ENCODE measurements at regions not wholly inside any gene's neighbourhood (a gene's known extent, or its start where the extent isn't known, plus 50 kb on each side); places are given as distances from the start of the nearest gene placed in this dataset.

DNA sequence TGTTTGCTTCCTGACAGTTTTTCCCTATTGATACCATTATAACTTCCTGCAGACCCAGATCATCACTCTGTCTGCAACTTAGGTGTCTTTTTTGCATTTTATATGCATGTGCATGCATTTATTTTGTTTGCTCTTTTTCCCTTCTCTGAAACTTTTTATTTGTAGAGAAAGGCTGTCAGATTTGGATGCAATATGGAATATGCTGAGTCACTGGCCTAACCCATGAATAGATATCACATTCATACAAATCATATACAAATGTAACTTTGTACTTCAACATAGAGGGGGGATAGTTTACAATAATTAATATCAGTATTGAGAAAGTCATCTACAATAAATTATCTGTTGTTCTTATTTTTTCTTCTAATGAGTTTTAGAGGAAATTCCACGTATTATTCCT, 1465.0 kb downstream of the EFNB2 start:
- TF ChIP-seq, protein P1, sequence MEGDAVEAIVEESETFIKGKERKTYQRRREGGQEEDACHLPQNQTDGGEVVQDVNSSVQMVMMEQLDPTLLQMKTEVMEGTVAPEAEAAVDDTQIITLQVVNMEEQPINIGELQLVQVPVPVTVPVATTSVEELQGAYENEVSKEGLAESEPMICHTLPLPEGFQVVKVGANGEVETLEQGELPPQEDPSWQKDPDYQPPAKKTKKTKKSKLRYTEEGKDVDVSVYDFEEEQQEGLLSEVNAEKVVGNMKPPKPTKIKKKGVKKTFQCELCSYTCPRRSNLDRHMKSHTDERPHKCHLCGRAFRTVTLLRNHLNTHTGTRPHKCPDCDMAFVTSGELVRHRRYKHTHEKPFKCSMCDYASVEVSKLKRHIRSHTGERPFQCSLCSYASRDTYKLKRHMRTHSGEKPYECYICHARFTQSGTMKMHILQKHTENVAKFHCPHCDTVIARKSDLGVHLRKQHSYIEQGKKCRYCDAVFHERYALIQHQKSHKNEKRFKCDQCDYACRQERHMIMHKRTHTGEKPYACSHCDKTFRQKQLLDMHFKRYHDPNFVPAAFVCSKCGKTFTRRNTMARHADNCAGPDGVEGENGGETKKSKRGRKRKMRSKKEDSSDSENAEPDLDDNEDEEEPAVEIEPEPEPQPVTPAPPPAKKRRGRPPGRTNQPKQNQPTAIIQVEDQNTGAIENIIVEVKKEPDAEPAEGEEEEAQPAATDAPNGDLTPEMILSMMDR (IDR thresholded peaks at IDR 0.05; ENCODE audit: low read depth, low read length, poor library complexity, severe bottlenecking): no peak
- no peak for TF ChIP-seq EZH2phosphoT487 (IDR thresholded peaks at IDR 0.05; ENCODE audit: borderline replicate concordance, low read length)
